Breast epithelium (tissue), 4 donors: ENCODE measurements at regions not wholly inside any gene's neighbourhood (a gene's known extent, or its start where the extent isn't known, plus 50 kb on each side); places are given as distances from the start of the nearest gene placed in this dataset.

ENCODE experiments used
- DNase-seq, 2 donors: peaks; one replicate each; pipeline ENCODE4 v3.0.0-alpha.2; 2019; ENCODE audit warnings: low spot score in 2 of 2
- H3K27ac ChIP-seq, 2 donors: fragments of 200-600 bp; sonication (generic) in 1 of 2; one replicate each; pipeline ENCODE4 v1.5.1; 2016 to 2019; ENCODE audit warnings: mild to moderate bottlenecking in 1 of 2
- H3K27me3 ChIP-seq, 2 donors: fragments of 200-600 bp; sonication (generic) in 1 of 2; one replicate each; pipeline versions ENCODE4 v1.5.1 to v1.6.0; 2017 to 2019; ENCODE audit warnings: control low read depth in 1 of 2, mild to moderate bottlenecking in 1 of 2
- H3K36me3 ChIP-seq: fragments of 200-600 bp; one replicate; pipeline ENCODE4 v1.5.1; 2019
- H3K4me1 ChIP-seq, 2 donors: fragments of 200-600 bp; sonication (generic); one replicate each; pipeline ENCODE4 v1.5.1; 2016 to 2019; ENCODE audit warnings: control low read depth in 1 of 2
- H3K4me3 ChIP-seq, 3 donors: fragments of 200-600 bp; sonication (generic); 1 replicate in 2 of 3; 2 replicates in 1 of 3; pipeline ENCODE4 v1.5.1; 2016 to 2019; ENCODE audit warnings: mild to moderate bottlenecking in 3 of 3, moderate library complexity in 2 of 3
- H3K9me3 ChIP-seq, 2 donors: fragments of 200-600 bp; sonication (generic) in 1 of 2; one replicate each; pipeline ENCODE4 v1.5.1; 2016 to 2019; ENCODE audit warnings: control low read depth in 1 of 2
- CTCF ChIP-seq, 3 donors: fragments of 450-650 bp; IDR thresholded peaks; one replicate each; pipeline ENCODE4 v1.5.1; 2016 to 2017; ENCODE audit warnings: antibody characterized with exemption in 3 of 3, mild to moderate bottlenecking in 3 of 3, moderate library complexity in 3 of 3
- POLR2A ChIP-seq: fragments of 450-650 bp; IDR thresholded peaks from one replicate; pipeline ENCODE4 v1.6.1; 2016; ENCODE audit warnings: antibody characterized with exemption, mild to moderate bottlenecking, moderate library complexity
- POLR2AphosphoS5 ChIP-seq, 3 donors: sonication (generic); formaldehyde crosslinking; IDR thresholded peaks; one replicate each; pipeline ENCODE4 v1.6.1; 2017; ENCODE audit warnings: antibody characterized with exemption in 3 of 3
- intact Hi-C: fragments of 100-400 bp; cut with DNase I; formaldehyde crosslinking; loops from one replicate; pipeline ENCODE4 v1.15.1; 2023; ENCODE audit warnings: low total_unique reads

GRCh38 chr6:19691465-19692167 is 145.6 kb upstream of the ID4 start:
- intact Hi-C loops = no loop called here
- Histone ChIP-seq H3K27me3 (peaks cover 0 to 5% of the 10 kb centered on the region in 2 donors), H3K36me3 (no peaks in the 10 kb centered on the region), H3K4me3 (peak overlapping the region; percentile 42 to 55 (median 46)), H3K9me3 (no peaks in the 10 kb centered on the region), H3K4me1 (no peaks in the 10 kb centered on the region), H3K27ac (no peak overlapping the region)
- TF ChIP-seq CTCF (IDR thresholded peaks at IDR 0.05) = no peak
- DNase-seq = no peak

GRCh38 chr6:19692506-19693298 is 144.5 kb upstream of the ID4 start:
- Histone ChIP-seq H3K4me1 (no peaks in the 10 kb centered on the region), H3K9me3 (no peaks in the 10 kb centered on the region), H3K27ac (no peak overlapping the region), H3K27me3 (peaks cover 0 to 5% of the 10 kb centered on the region in 2 donors), H3K36me3 (no peaks in the 10 kb centered on the region), H3K4me3 (peak overlapping the region in 1 of 3 donors; percentile 46)
- DNase-seq = no peak
- no peak for TF ChIP-seq POLR2A
- intact Hi-C loops = no loop called here

GRCh38 chr6:19694697-19695096 is 142.5 kb upstream of the ID4 start:
- peaks cover 0 to 5% of the 10 kb centered on the region in 2 donors for H3K27me3 ChIP-seq
- H3K4me1 ChIP-seq = no peaks in the 10 kb centered on the region
- H3K27ac ChIP-seq = no peak overlapping the region
- TF ChIP-seq POLR2A (no peak), POLR2AphosphoS5 (IDR thresholded peaks at IDR 0.05) (no peak), CTCF (IDR thresholded peaks at IDR 0.05) (no peak)
- H3K9me3 ChIP-seq = no peaks in the 10 kb centered on the region
- no peak for DNase-seq
- no peaks in the 10 kb centered on the region for H3K36me3 ChIP-seq
- intact Hi-C loops = no loop called here
- H3K4me3 ChIP-seq = no peak overlapping the region

- no peaks in the 10 kb centered on the region for H3K4me1 ChIP-seq
- intact Hi-C loops = no loop called here
- H3K27me3 ChIP-seq = no peaks in the 10 kb centered on the region
- H3K36me3 ChIP-seq = peaks cover 4% of the 10 kb centered on the region
- DNase-seq = no peak
- no peak overlapping the region for H3K4me3 ChIP-seq
- H3K27ac ChIP-seq = no peak overlapping the region
- no peaks in the 10 kb centered on the region for H3K9me3 ChIP-seq
- TF ChIP-seq POLR2A (no peak), CTCF (IDR thresholded peaks at IDR 0.05) (no peak), POLR2AphosphoS5 (IDR thresholded peaks at IDR 0.05) (no peak)
These were observed 139.4 kb upstream of the ID4 start for GRCh38 chr6:19697744-19698290.

GRCh38 chr6:19699932-19700331 is 137.2 kb upstream of the ID4 start:
- DNase-seq = no peak
- H3K27me3 ChIP-seq = no peaks in the 10 kb centered on the region
- TF ChIP-seq POLR2A (no peak), POLR2AphosphoS5 (IDR thresholded peaks at IDR 0.05) (no peak), CTCF (IDR thresholded peaks at IDR 0.05) (no peak)
- H3K36me3 ChIP-seq = peaks cover 4% of the 10 kb centered on the region
- H3K27ac ChIP-seq = no peak overlapping the region
- intact Hi-C loops = no loop called here
- H3K4me1 ChIP-seq = no peaks in the 10 kb centered on the region
- no peak overlapping the region for H3K4me3 ChIP-seq
- no peaks in the 10 kb centered on the region for H3K9me3 ChIP-seq
